GM18909 (cell line): ENCODE measurements at regions not wholly inside any gene's neighbourhood (a gene's known extent, or its start where the extent isn't known, plus 50 kb on each side); places are given as distances from the start of the nearest gene placed in this dataset.

ENCODE experiments used
- ATAC-seq: cut with Tn5 transposase; IDR thresholded peaks from one replicate; pipeline ENCODE4 v1.9.1; 2021; ENCODE audit warnings: mild to moderate bottlenecking; ENCODE audit not compliant: unreplicated experiment, poor library complexity

- ATAC-seq = no peak
Measured at GRCh38 chr2:157938556-157938955, 62.4 kb upstream of the ACVR1 start.

- ATAC-seq = no peak
Measured at GRCh38 chr2:157936406-157936805, 60.3 kb upstream of the ACVR1 start.

- ATAC-seq = no peak
Measured at GRCh38 chr2:157935378-157935906, 59.3 kb upstream of the ACVR1 start.

GRCh38 chr2:157934684-157935377, 58.7 kb upstream of the ACVR1 start:
- ATAC-seq = no peak

- no peak for ATAC-seq
Measured at GRCh38 chr2:157933160-157933920, 57.2 kb upstream of the ACVR1 start.

GRCh38 chr2:157932480-157933159, 56.5 kb upstream of the ACVR1 start:
- ATAC-seq = no peak

GRCh38 chr2:157931542-157931941, 55.4 kb upstream of the ACVR1 start:
- ATAC-seq = no peak

- ATAC-seq = no peak
Measured at GRCh38 chr2:157930728-157931127, 54.6 kb upstream of the ACVR1 start.

GRCh38 chr2:157929871-157930667, 53.9 kb upstream of the ACVR1 start:
- no peak for ATAC-seq

- ATAC-seq = no peak
Measured at GRCh38 chr2:157928372-157928771, 52.2 kb upstream of the ACVR1 start.

GRCh38 chr2:157927155-157927554, 51.0 kb upstream of the ACVR1 start:
- ATAC-seq = no peak
